Endothelial cell of umbilical vein (primary cell): ENCODE measurements at regions not wholly inside any gene's neighbourhood (a gene's known extent, or its start where the extent isn't known, plus 50 kb on each side); places are given as distances from the start of the nearest gene placed in this dataset.

Source experiments
- BruUV-seq: library from RNA; stranded (reverse); fragments of 400-500 nt; replicated peaks from 2 replicates; lab custom pipeline; 2021; lab: Mats Ljungman, UMichigan
- CTCF ChIA-PET: fragments of 300-600, 350-600 bp; sonication (Branson Sonifier 250); formaldehyde crosslinking; loops from one replicate; lab custom pipeline; 2021; ENCODE audit warnings: antibody characterized with exemption, inconsistent platforms; lab: Charles Lee
- POLR2A ChIA-PET: fragments of 300-600, 350-600 bp; sonication (Branson Sonifier 250); formaldehyde crosslinking; loops from one replicate; lab custom pipeline; 2021; ENCODE audit warnings: antibody characterized with exemption, inconsistent platforms; lab: Charles Lee
- DNase-seq: peaks from one replicate; pipeline ENCODE4 v3.0.0-alpha.2; 2011; ENCODE audit warnings: low read depth, low spot score
- FAIRE-seq: peaks from 2 replicates; lab custom pipeline; 2011; peaks lifted over from hg19 to GRCh38; lab: Jason Lieb, UNC
- H2AFZ ChIP-seq: 2 replicates; pipeline ENCODE4 v1.6.0; 2012; ENCODE audit warnings: low read depth, low read length, control low read depth, inconsistent platforms
- H3K27ac ChIP-seq: 2 replicates; pipeline ENCODE4 v1.5.1; 2011; ENCODE audit warnings: low read depth, mild to moderate bottlenecking, control low read depth, low read length, moderate library complexity; ENCODE audit not compliant: insufficient read depth
- H3K27me3 ChIP-seq, 2 experiments: 2 replicates each; pipeline versions ENCODE4 v1.6.0 to v1.6.1; 2011; ENCODE audit warnings: low read length in 2 of 2, mixed read lengths in 1 of 2; ENCODE audit not compliant: control insufficient read depth in 2 of 2, insufficient read depth in 2 of 2
- H3K36me3 ChIP-seq, 2 experiments: 2 replicates in 1 of 2; 3 replicates in 1 of 2; pipeline ENCODE4 v1.5.1; 2011; ENCODE audit warnings: low read length in 2 of 2, mild to moderate bottlenecking in 1 of 2, moderate library complexity in 1 of 2; ENCODE audit not compliant: control insufficient read depth in 2 of 2, insufficient read depth in 2 of 2; ENCODE audit errors: extremely low read depth in 1 of 2
- H3K4me1 ChIP-seq: 3 replicates; pipeline ENCODE4 v1.5.1; 2011; ENCODE audit warnings: mild to moderate bottlenecking, low read length; ENCODE audit not compliant: control insufficient read depth, insufficient read depth; ENCODE audit errors: extremely low read depth
- H3K4me2 ChIP-seq: 2 replicates; pipeline ENCODE4 v1.6.1; 2011; ENCODE audit warnings: low read length, control low read depth, mixed read lengths; ENCODE audit not compliant: insufficient read depth
- H3K4me3 ChIP-seq, 3 experiments: fragments of 200-600 bp in 1 of 3; sonication (generic), shearing (Covaris generic) in 1 of 3; replicated peaks in 1 of 3; 2 replicates each; pipeline ENCODE4 v1.5.1; 2011 to 2016; ENCODE audit warnings: control low read depth in 3 of 3, low read length in 3 of 3, mild to moderate bottlenecking in 2 of 3, inconsistent platforms in 1 of 3, low read depth in 1 of 3, moderate library complexity in 1 of 3; ENCODE audit not compliant: insufficient read depth in 1 of 3
- H3K79me2 ChIP-seq: 2 replicates; pipeline ENCODE4 v1.6.0; 2012; ENCODE audit warnings: low read length, inconsistent platforms; ENCODE audit not compliant: control insufficient read depth, insufficient read depth
- H3K9ac ChIP-seq: replicated peaks from 2 replicates; pipeline ENCODE3; 2011; ENCODE audit warnings: low read length, control low read depth; ENCODE audit not compliant: insufficient read depth; ENCODE audit errors: extremely low read depth
- H3K9me1 ChIP-seq: replicated peaks from 3 replicates; pipeline ENCODE4 v1.6.0; 2011; ENCODE audit warnings: mild to moderate bottlenecking, low read length; ENCODE audit not compliant: control insufficient read depth, insufficient read depth; ENCODE audit errors: extremely low read depth
- H3K9me3 ChIP-seq: replicated peaks from 2 replicates; pipeline ENCODE4 v1.5.1; 2012; ENCODE audit warnings: low read length, inconsistent platforms; ENCODE audit not compliant: control insufficient read depth, insufficient read depth
- H4K20me1 ChIP-seq: replicated peaks from 2 replicates; pipeline ENCODE3; 2011; ENCODE audit warnings: mild to moderate bottlenecking, low read length; ENCODE audit not compliant: control insufficient read depth, insufficient read depth; ENCODE audit errors: extremely low read depth
- EZH2 ChIP-seq: IDR thresholded peaks from 2 replicates; pipeline ENCODE4 v1.6.1; 2012; ENCODE audit warnings: borderline replicate concordance, low read depth, mild to moderate bottlenecking, moderate library complexity, low read length, inconsistent platforms; ENCODE audit not compliant: severe bottlenecking
- FOS ChIP-seq: IDR thresholded peaks from 2 replicates; pipeline ENCODE4 v1.6.1; 2011; ENCODE audit warnings: mild to moderate bottlenecking, low read length, moderate library complexity, borderline replicate concordance; ENCODE audit not compliant: insufficient read depth
- GATA2 ChIP-seq: IDR thresholded peaks from 2 replicates; pipeline ENCODE4 v1.7.0; 2011; ENCODE audit warnings: low read depth, mild to moderate bottlenecking, moderate library complexity, mixed read lengths, low read length; ENCODE audit not compliant: insufficient read length, insufficient read depth
- JUN ChIP-seq: IDR thresholded peaks from 2 replicates; pipeline ENCODE4 v1.6.1; 2011; ENCODE audit warnings: borderline replicate concordance, low read depth; ENCODE audit not compliant: insufficient read length, insufficient read depth
- MYC ChIP-seq: IDR thresholded peaks from one replicate; pipeline ENCODE4 v1.6.1; 2011; ENCODE audit warnings: mild to moderate bottlenecking, low read depth, low read length
- POLR2A ChIP-seq: IDR thresholded peaks from 2 replicates; pipeline ENCODE4 v1.6.1; 2012; ENCODE audit warnings: low read depth, mild to moderate bottlenecking, control low read depth, low read length
- POLR2AphosphoS5 ChIP-seq: IDR thresholded peaks from 2 replicates; pipeline ENCODE4 v1.6.1; 2012; ENCODE audit warnings: low read depth, mild to moderate bottlenecking, control low read depth, low read length, moderate library complexity; ENCODE audit not compliant: insufficient read depth
- dilution Hi-C: fragments of 300-500 bp; cut with MboI; formaldehyde crosslinking; loops from one replicate; pipeline ENCODE4 v1.15.0; 2019; ENCODE audit warnings: low sequenced_read_pairs; ENCODE audit not compliant: extremely low pct_ligation_motif_present
- intact Hi-C: fragments of 100-400 bp; cut with micrococcal nuclease; formaldehyde crosslinking; loops from one replicate; pipeline ENCODE4 v1.10.0; 2022
- TF ChIP-seq, protein P1 (sequence below): IDR thresholded peaks from 2 replicates; pipeline ENCODE4 v1.6.1; 2011; ENCODE audit not compliant: insufficient read depth, insufficient read length
- TF ChIP-seq, protein P2 (sequence below), 2 donors: IDR thresholded peaks; 1 replicate in 1 of 2; 2 replicates in 1 of 2; pipeline ENCODE4 v1.5.1; 2011; ENCODE audit warnings: low read length in 2 of 2, mild to moderate bottlenecking in 2 of 2, moderate library complexity in 2 of 2, control low read depth in 1 of 2, inconsistent platforms in 1 of 2, low read depth in 1 of 2; ENCODE audit not compliant: insufficient read depth in 1 of 2; ENCODE audit errors: extremely low read depth in 1 of 2

DNA sequence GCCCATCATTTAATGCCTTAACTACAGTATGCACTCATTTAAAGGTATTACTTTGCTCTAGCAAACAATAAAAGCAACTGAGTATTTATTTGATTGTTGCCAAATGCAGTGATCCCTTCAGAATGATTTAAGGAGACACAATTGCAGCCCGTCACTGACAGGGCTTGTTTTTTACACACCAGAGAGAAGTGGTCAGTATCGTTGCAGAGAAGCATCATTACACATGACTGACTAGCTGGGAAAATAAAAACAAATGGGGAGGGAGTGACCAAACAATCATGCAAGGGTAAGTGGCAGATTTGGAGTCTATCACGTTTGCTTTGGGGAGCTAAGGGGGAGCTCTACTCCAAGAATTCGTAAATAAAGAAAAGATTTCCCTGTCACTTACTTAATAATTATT, 1685.3 kb upstream of the TENM3 start:
- Histone ChIP-seq H3K4me2 (no peak overlapping the region), H3K4me1 (no peaks in the 10 kb centered on the region), H4K20me1 (no peaks in the 10 kb centered on the region), H3K4me3 (no peak overlapping the region), H3K27me3 (no peaks in the 10 kb centered on the region), H3K36me3 (no peaks in the 10 kb centered on the region), H2AFZ (no peak overlapping the region), H3K9me3 (no peaks in the 10 kb centered on the region), H3K9me1 (no peaks in the 10 kb centered on the region), H3K9ac (no peak overlapping the region), H3K27ac (no peak overlapping the region), H3K79me2 (no peaks in the 10 kb centered on the region)
- BruUV-seq: no TSS peak
- intact Hi-C loops: no loop called here
- dilution Hi-C loops: no loop called here
- CTCF ChIA-PET: no interaction called here
- POLR2A ChIA-PET: no interaction called here
- DNase-seq (no peak), FAIRE-seq (no peak)
- TF ChIP-seq, protein P1, sequence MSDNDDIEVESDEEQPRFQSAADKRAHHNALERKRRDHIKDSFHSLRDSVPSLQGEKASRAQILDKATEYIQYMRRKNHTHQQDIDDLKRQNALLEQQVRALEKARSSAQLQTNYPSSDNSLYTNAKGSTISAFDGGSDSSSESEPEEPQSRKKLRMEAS: no peak
- TF ChIP-seq EZH2: no peak
- TF ChIP-seq GATA2: no peak
- TF ChIP-seq POLR2A: no peak
- no peak for TF ChIP-seq JUN
- TF ChIP-seq MYC: no peak
- TF ChIP-seq POLR2AphosphoS5: no peak
- TF ChIP-seq, protein P2, sequence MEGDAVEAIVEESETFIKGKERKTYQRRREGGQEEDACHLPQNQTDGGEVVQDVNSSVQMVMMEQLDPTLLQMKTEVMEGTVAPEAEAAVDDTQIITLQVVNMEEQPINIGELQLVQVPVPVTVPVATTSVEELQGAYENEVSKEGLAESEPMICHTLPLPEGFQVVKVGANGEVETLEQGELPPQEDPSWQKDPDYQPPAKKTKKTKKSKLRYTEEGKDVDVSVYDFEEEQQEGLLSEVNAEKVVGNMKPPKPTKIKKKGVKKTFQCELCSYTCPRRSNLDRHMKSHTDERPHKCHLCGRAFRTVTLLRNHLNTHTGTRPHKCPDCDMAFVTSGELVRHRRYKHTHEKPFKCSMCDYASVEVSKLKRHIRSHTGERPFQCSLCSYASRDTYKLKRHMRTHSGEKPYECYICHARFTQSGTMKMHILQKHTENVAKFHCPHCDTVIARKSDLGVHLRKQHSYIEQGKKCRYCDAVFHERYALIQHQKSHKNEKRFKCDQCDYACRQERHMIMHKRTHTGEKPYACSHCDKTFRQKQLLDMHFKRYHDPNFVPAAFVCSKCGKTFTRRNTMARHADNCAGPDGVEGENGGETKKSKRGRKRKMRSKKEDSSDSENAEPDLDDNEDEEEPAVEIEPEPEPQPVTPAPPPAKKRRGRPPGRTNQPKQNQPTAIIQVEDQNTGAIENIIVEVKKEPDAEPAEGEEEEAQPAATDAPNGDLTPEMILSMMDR (IDR thresholded peaks at IDR 0.05; ENCODE audit: extremely low read depth in 1 of 2, insufficient read depth in 1 of 2, low read depth in 1 of 2, low read length in 2 of 2): no peak
- TF ChIP-seq FOS: no peak
